ENCODE measurements at regions not wholly inside any gene's neighbourhood (a gene's known extent, or its start where the extent isn't known, plus 50 kb on each side); places are given as distances from the start of the nearest gene placed in this dataset.
"Not testable (repeated sequence)": the region's sequence is repeated elsewhere in the genome, so short reads cannot be mapped to it uniquely, and the experiment has no call there.

- not testable (repeated sequence) for H4K20me1 ChIP-seq (ENCODE audit: insufficient read depth, low read depth, low read length); H3K4me1 ChIP-seq (ENCODE audit: low read length); H3K27me3 ChIP-seq (ENCODE audit: low read length); H3K4me2 ChIP-seq (ENCODE audit: low read depth, low read length, poor library complexity, severe bottlenecking); H3K9ac ChIP-seq (ENCODE audit: low read length); H3K36me3 ChIP-seq (ENCODE audit: insufficient read depth, low read length); H3K9me2 ChIP-seq (replicated peaks; ENCODE audit: insufficient read depth, low read length); H3K4me3 ChIP-seq (ENCODE audit: low read length); DNase-seq; H2AFZ ChIP-seq (ENCODE audit: low read length); H3K9me3 ChIP-seq (ENCODE audit: low read length); H3K27ac ChIP-seq (ENCODE audit: low read length); H3K79me2 ChIP-seq (ENCODE audit: low read length)
Observed at GRCh38 chrX:11022588-11022987, 88.5 kb upstream of the HCCS start.

DNA sequence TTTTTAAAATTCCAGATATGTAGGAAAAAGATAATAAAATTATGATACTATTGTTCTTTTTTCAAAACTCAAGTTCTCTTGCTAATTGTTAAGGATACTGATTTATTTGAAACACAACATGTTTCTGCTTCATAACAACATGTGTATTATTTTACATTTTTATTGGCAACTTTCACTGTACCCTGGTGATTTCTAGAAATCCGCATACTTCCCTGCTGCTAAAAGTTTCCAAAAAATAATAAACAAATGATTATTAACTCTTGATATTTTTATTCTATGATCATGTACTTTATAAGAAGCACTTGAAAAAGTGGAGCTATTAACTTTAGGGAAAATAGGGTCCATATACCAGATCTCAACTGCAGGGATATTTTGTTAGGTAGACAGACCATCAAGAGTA is 71.2 kb upstream of the HCCS start:
- H3K9me3 ChIP-seq (ENCODE audit: low read length): 0 out of 2 replicates have a peak, but pooled peaks cover 6% of the 10 kb centered on the region
- no peak overlapping the region for H3K9ac ChIP-seq (ENCODE audit: low read length)
- no peaks in the 10 kb centered on the region for H3K9me2 ChIP-seq (replicated peaks; ENCODE audit: insufficient read depth, low read length)
- H3K4me1 ChIP-seq (ENCODE audit: low read length): no peaks in the 10 kb centered on the region
- H3K4me2 ChIP-seq (ENCODE audit: low read depth, low read length, poor library complexity, severe bottlenecking): no peak overlapping the region
- no peaks in the 10 kb centered on the region for H3K36me3 ChIP-seq (ENCODE audit: insufficient read depth, low read length)
- H3K79me2 ChIP-seq (ENCODE audit: low read length): no peaks in the 10 kb centered on the region
- DNase-seq: no peak
- no peak overlapping the region for H3K27ac ChIP-seq (ENCODE audit: low read length)
- no peak overlapping the region for H3K4me3 ChIP-seq (ENCODE audit: low read length)
- no peaks in the 10 kb centered on the region for H4K20me1 ChIP-seq (ENCODE audit: insufficient read depth, low read depth, low read length)
- H2AFZ ChIP-seq (ENCODE audit: low read length): no peak overlapping the region
- no peaks in the 10 kb centered on the region for H3K27me3 ChIP-seq (ENCODE audit: low read length)

- no peaks in the 10 kb centered on the region for H3K27me3 ChIP-seq (ENCODE audit: low read length)
- no peaks in the 10 kb centered on the region for H3K36me3 ChIP-seq (ENCODE audit: insufficient read depth, low read length)
- H3K4me1 ChIP-seq (ENCODE audit: low read length): no peaks in the 10 kb centered on the region
- no peaks in the 10 kb centered on the region for H3K9me2 ChIP-seq (replicated peaks; ENCODE audit: insufficient read depth, low read length)
- H3K4me2 ChIP-seq (ENCODE audit: low read depth, low read length, poor library complexity, severe bottlenecking): no peak overlapping the region
- no peak overlapping the region for H3K9ac ChIP-seq (ENCODE audit: low read length)
- no peak for DNase-seq
- H2AFZ ChIP-seq (ENCODE audit: low read length): no peak overlapping the region
- H3K9me3 ChIP-seq (ENCODE audit: low read length): 0 out of 2 replicates have a peak, but pooled peaks cover 6% of the 10 kb centered on the region
- H3K4me3 ChIP-seq (ENCODE audit: low read length): no peak overlapping the region
- no peak overlapping the region for H3K27ac ChIP-seq (ENCODE audit: low read length)
- no peaks in the 10 kb centered on the region for H3K79me2 ChIP-seq (ENCODE audit: low read length)
- no peaks in the 10 kb centered on the region for H4K20me1 ChIP-seq (ENCODE audit: insufficient read depth, low read depth, low read length)
Observed at GRCh38 chrX:11040405-11040804, 70.7 kb upstream of the HCCS start.

DNA sequence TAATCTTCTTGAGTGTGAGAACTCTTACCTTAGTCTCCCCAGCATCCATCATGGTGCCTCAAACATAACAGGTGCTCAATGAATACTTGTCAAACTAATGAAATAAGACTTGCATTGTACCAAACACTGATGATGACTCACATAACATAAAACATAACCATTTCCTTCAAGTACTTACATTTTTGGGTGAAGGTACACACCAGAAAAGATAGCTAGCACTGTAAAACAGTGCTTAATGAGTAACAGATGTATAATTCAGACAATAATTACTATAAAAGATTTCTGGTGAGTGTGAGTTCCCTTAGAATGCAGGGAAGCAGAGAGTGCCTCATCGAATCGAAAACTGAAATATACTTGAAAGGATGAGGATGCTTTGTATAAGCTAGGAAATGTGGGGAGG is 70.1 kb upstream of the HCCS start:
- H3K4me3 ChIP-seq (ENCODE audit: low read length): no peak overlapping the region
- no peaks in the 10 kb centered on the region for H4K20me1 ChIP-seq (ENCODE audit: insufficient read depth, low read depth, low read length)
- no peak for DNase-seq
- no peaks in the 10 kb centered on the region for H3K4me1 ChIP-seq (ENCODE audit: low read length)
- H3K9me2 ChIP-seq (replicated peaks; ENCODE audit: insufficient read depth, low read length): no peaks in the 10 kb centered on the region
- H2AFZ ChIP-seq (ENCODE audit: low read length): no peak overlapping the region
- no peaks in the 10 kb centered on the region for H3K27me3 ChIP-seq (ENCODE audit: low read length)
- H3K36me3 ChIP-seq (ENCODE audit: insufficient read depth, low read length): no peaks in the 10 kb centered on the region
- H3K4me2 ChIP-seq (ENCODE audit: low read depth, low read length, poor library complexity, severe bottlenecking): no peak overlapping the region
- no peak overlapping the region for H3K27ac ChIP-seq (ENCODE audit: low read length)
- 0 out of 2 replicates have a peak, but pooled peaks cover 6% of the 10 kb centered on the region for H3K9me3 ChIP-seq (ENCODE audit: low read length)
- no peaks in the 10 kb centered on the region for H3K79me2 ChIP-seq (ENCODE audit: low read length)
- H3K9ac ChIP-seq (ENCODE audit: low read length): no peak overlapping the region

DNA sequence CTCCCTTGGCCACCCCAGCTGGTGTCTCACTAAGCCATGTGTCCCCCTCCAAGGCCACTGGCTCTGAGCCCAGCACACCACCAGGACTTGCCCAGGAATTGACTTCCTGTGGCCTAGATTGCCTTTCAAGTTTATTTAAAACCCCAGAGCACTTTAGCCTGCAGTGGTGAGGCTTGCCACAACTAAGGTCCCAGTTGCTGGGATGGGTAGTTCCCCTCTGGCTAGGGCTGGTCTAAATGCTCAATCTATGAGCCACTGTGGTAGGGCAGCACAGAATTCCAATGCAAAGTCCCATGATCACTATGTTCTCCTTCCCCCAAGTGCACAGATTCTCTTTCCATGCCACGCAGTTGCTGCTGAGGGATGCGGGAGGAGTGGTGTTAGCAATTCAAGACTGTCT is 61.1 kb upstream of the HCCS start:
- peaks cover 10% of the 10 kb centered on the region; the same call in 1 of the 2 replicates for H3K9me3 ChIP-seq (ENCODE audit: low read length)
- no peaks in the 10 kb centered on the region for H3K9me2 ChIP-seq (replicated peaks; ENCODE audit: insufficient read depth, low read length)
- no peak for DNase-seq
- no peak overlapping the region for H2AFZ ChIP-seq (ENCODE audit: low read length)
- H3K36me3 ChIP-seq (ENCODE audit: insufficient read depth, low read length): no peaks in the 10 kb centered on the region
- H3K27ac ChIP-seq (ENCODE audit: low read length): no peak overlapping the region
- H3K9ac ChIP-seq (ENCODE audit: low read length): no peak overlapping the region
- H4K20me1 ChIP-seq (ENCODE audit: insufficient read depth, low read depth, low read length): no peaks in the 10 kb centered on the region
- no peak overlapping the region for H3K4me2 ChIP-seq (ENCODE audit: low read depth, low read length, poor library complexity, severe bottlenecking)
- H3K4me1 ChIP-seq (ENCODE audit: low read length): no peaks in the 10 kb centered on the region
- no peaks in the 10 kb centered on the region for H3K27me3 ChIP-seq (ENCODE audit: low read length)
- H3K79me2 ChIP-seq (ENCODE audit: low read length): no peaks in the 10 kb centered on the region
- H3K4me3 ChIP-seq (ENCODE audit: low read length): no peak overlapping the region

DNA sequence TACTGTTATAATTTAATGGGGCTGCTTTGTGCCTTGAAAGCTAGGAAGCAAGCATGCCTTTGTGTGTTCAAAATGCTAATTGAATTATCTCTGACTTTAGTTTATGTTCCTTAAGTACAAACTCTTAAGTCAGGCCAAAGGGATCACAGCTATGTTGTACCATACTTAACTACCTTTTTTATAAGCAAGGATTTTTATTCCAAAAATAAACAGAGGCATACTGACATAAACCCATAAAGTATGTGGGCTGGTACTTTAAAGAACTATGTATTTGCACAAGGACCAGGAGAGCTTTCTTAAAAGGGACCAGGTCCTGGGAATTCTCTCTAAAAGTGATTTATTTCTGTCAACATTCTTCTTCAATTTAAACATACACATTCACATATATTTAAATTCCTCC is 57.8 kb upstream of the HCCS start:
- Histone ChIP-seq H3K9me2 (replicated peaks; ENCODE audit: insufficient read depth, low read length) (no peaks in the 10 kb centered on the region), H3K9me3 (ENCODE audit: low read length) (peaks cover 6% of the 10 kb centered on the region; the same call in 1 of the 2 replicates), H3K9ac (ENCODE audit: low read length) (no peak overlapping the region), H3K79me2 (ENCODE audit: low read length) (no peaks in the 10 kb centered on the region), H3K27ac (ENCODE audit: low read length) (no peak overlapping the region), H3K27me3 (ENCODE audit: low read length) (no peaks in the 10 kb centered on the region), H2AFZ (ENCODE audit: low read length) (no peak overlapping the region), H3K4me3 (ENCODE audit: low read length) (no peak overlapping the region), H4K20me1 (ENCODE audit: insufficient read depth, low read depth, low read length) (no peaks in the 10 kb centered on the region), H3K36me3 (ENCODE audit: insufficient read depth, low read length) (no peaks in the 10 kb centered on the region), H3K4me2 (ENCODE audit: low read depth, low read length, poor library complexity, severe bottlenecking) (no peak overlapping the region), H3K4me1 (ENCODE audit: low read length) (no peaks in the 10 kb centered on the region)
- DNase-seq: no peak

- Histone ChIP-seq H3K9ac (ENCODE audit: low read length) (no peak overlapping the region), H4K20me1 (ENCODE audit: insufficient read depth, low read depth, low read length) (no peaks in the 10 kb centered on the region), H3K79me2 (ENCODE audit: low read length) (no peaks in the 10 kb centered on the region), H3K27ac (ENCODE audit: low read length) (no peak overlapping the region), H3K27me3 (ENCODE audit: low read length) (no peaks in the 10 kb centered on the region), H3K9me3 (ENCODE audit: low read length) (no peaks in the 10 kb centered on the region; the same call in 1 of the 2 replicates), H3K36me3 (ENCODE audit: insufficient read depth, low read length) (no peaks in the 10 kb centered on the region), H3K4me2 (ENCODE audit: low read depth, low read length, poor library complexity, severe bottlenecking) (no peak overlapping the region), H3K4me3 (ENCODE audit: low read length) (no peak overlapping the region), H3K9me2 (replicated peaks; ENCODE audit: insufficient read depth, low read length) (no peaks in the 10 kb centered on the region), H3K4me1 (ENCODE audit: low read length) (no peaks in the 10 kb centered on the region), H2AFZ (ENCODE audit: low read length) (no peak overlapping the region)
- DNase-seq: no peak
Observed at GRCh38 chrX:11056322-11057176, 54.6 kb upstream of the HCCS start.

DNA sequence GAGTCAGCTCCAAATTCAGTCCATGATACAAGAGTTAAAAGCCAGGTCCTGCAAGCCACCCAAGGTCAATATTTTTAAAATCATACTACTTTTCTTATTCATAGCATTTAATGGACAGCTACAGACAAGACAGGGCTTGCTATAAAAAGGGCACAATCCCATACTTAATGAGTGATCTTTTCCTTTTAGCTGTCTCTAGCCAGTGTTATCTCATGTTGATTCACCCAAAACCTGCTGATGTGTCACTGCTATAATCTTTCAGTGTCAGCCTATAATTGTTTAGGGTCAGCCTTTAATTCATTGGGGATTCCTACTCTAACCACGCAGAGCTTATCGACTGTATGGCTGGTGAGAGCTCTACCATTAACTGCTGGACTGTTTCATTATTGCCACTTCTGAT is 51.2 kb upstream of the HCCS start:
- no peaks in the 10 kb centered on the region; the same call in 1 of the 2 replicates for H3K9me3 ChIP-seq (ENCODE audit: low read length)
- DNase-seq: no peak

More for the DNA sequence above, 51.2 kb upstream of the HCCS start:
- Histone ChIP-seq H3K27ac (ENCODE audit: low read length) (no peak overlapping the region), H2AFZ (ENCODE audit: low read length) (no peak overlapping the region), H3K4me3 (ENCODE audit: low read length) (no peak overlapping the region), H4K20me1 (ENCODE audit: insufficient read depth, low read depth, low read length) (no peaks in the 10 kb centered on the region), H3K9me2 (replicated peaks; ENCODE audit: insufficient read depth, low read length) (no peaks in the 10 kb centered on the region), H3K4me2 (ENCODE audit: low read depth, low read length, poor library complexity, severe bottlenecking) (no peak overlapping the region), H3K4me1 (ENCODE audit: low read length) (no peaks in the 10 kb centered on the region), H3K79me2 (ENCODE audit: low read length) (no peaks in the 10 kb centered on the region), H3K9ac (ENCODE audit: low read length) (no peak overlapping the region), H3K36me3 (ENCODE audit: insufficient read depth, low read length) (no peaks in the 10 kb centered on the region), H3K27me3 (ENCODE audit: low read length) (no peaks in the 10 kb centered on the region)

All from Karpas-422 (cell line).